Activated naive CD4-positive, alpha-beta T cell treated with anti-CD3 and anti-CD28 coated beads for 36 hours (primary cell): ENCODE measurements at regions not wholly inside any gene's neighbourhood (a gene's known extent, or its start where the extent isn't known, plus 50 kb on each side); places are given as distances from the start of the nearest gene placed in this dataset.
"Not testable (repeated sequence)": the region's sequence is repeated elsewhere in the genome, so short reads cannot be mapped to it uniquely, and the experiment has no call there.

Experiments
- CTCF ChIA-PET: fragments of 350-600 bp; sonication (Branson Sonifier 250); formaldehyde crosslinking; loops from one replicate; lab custom pipeline; 2021; ENCODE audit warnings: antibody characterized with exemption; lab: Charles Lee
- DNase-seq: peaks from one replicate; pipeline ENCODE4 v3.0.0-alpha.2; 2020
- H3K27ac Mint-ChIP-seq: one replicate; pipeline ENCODE4 v1.8.0; 2021; ENCODE audit warnings: mild to moderate bottlenecking, mixed read lengths
- H3K27me3 Mint-ChIP-seq: one replicate; pipeline ENCODE4 v1.8.0; 2021; ENCODE audit warnings: low read depth, mixed read lengths
- H3K36me3 Mint-ChIP-seq: one replicate; pipeline ENCODE4 v1.8.0; 2021; ENCODE audit warnings: low read depth, mixed read lengths
- H3K4me1 Mint-ChIP-seq: one replicate; pipeline ENCODE4 v1.8.0; 2021; ENCODE audit warnings: low read depth, mixed read lengths
- H3K4me3 Mint-ChIP-seq: one replicate; pipeline ENCODE4 v1.8.0; 2021; ENCODE audit warnings: mild to moderate bottlenecking, moderate library complexity, mixed read lengths
- H3K9me3 Mint-ChIP-seq: one replicate; pipeline ENCODE4 v1.8.0; 2021; ENCODE audit warnings: mixed read lengths
- intact Hi-C: fragments of 100-400 bp; cut with micrococcal nuclease; formaldehyde crosslinking; loops from one replicate; pipeline ENCODE4 v1.15.1; 2023

DNA sequence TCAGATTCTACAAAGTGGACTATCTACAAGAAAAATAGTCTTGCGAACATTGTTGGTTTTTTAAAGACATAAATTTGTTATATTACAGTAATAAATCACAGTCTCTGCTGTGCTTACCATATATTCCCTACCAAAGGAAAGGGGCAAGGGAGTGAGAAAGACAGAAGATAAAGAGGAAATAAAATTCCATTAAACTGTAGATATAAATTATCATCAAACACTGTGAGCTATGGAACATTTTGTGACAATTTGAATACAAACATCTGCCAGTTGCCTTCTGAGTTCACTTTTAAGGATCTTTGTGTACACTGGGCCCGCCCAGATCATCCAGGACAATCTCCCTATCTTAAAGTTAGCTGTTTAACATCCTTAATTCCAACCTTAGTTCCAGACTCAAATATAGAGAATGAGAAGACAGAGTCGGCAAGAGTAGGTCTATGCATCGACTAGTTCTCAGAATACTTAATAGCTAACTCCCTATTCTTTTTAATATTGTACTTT, 122.8 kb downstream of the NUFIP1 start:
- Mint-ChIP-seq H3K27ac (no peak overlapping the region), H3K9me3 (no peaks in the 10 kb centered on the region), H3K36me3 (no peaks in the 10 kb centered on the region), H3K4me3 (no peak overlapping the region), H3K27me3 (peaks cover 4% of the 10 kb centered on the region), H3K4me1 (no peaks in the 10 kb centered on the region)
- CTCF ChIA-PET: no interaction called here
- DNase-seq: no peak
- intact Hi-C loops: no loop called here

DNA sequence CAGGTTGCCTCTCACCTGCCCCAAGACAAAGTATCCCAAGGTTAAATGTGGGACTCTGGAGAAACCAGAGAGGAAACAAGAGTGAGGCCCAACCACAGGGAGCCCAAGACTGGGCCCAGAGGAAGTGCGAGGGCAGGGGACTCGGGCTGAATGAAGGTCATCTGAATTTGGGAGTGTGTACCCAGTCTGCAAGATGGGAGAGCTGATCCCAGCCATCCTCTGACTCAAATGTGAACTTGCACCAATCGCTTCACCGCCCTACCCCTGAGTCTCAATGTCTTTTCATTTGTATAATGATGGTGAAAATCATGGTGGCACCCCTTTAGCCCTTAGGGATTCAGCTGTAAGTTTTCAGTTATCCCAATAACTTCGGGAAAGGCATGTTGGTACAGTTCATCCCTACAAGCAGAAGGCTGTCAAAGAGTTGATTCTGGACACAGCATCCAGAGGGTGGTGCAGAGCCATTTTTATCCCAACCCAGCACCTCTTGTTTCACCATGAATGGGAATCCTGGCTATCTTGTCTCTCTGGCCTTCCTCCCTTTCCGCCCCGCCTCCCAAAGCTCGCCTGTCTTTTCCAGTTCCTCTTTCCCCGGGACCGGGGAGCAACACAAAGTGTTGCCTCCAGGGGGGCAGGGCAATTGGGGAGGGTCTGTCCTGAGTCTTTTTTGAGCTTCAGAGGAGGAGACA, 123.4 kb downstream of the NUFIP1 start:
- intact Hi-C loops: no loop called here
- CTCF ChIA-PET: no interaction called here
- no peaks in the 10 kb centered on the region for H3K9me3 Mint-ChIP-seq
- no peak overlapping the region for H3K4me3 Mint-ChIP-seq
- no peaks in the 10 kb centered on the region for H3K36me3 Mint-ChIP-seq
- DNase-seq: no peak
- H3K27ac Mint-ChIP-seq: no peak overlapping the region
- H3K27me3 Mint-ChIP-seq: peaks cover 4% of the 10 kb centered on the region
- H3K4me1 Mint-ChIP-seq: no peaks in the 10 kb centered on the region

DNA sequence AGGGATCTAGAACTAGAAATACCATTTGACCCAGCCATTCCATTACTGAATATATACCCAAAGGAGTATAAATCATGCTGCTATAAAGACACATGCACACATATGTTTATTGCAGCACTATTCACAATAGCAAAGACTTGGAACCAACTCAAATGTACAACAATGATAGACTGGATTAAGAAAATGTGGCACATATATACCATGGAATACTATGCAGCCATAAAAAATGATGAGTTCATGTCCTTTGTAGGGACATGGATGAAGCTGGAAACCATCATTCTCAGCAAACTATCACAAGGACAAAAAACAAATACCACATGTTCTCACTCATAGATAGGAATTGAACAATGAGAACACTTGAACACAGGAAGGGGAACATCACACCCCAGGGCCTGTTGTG, 125.6 kb downstream of the NUFIP1 start:
- H3K4me1 Mint-ChIP-seq, CTCF ChIA-PET, H3K27me3 Mint-ChIP-seq, H3K9me3 Mint-ChIP-seq, H3K4me3 Mint-ChIP-seq, H3K27ac Mint-ChIP-seq, intact Hi-C loops, DNase-seq, H3K36me3 Mint-ChIP-seq: not testable (repeated sequence)

DNA sequence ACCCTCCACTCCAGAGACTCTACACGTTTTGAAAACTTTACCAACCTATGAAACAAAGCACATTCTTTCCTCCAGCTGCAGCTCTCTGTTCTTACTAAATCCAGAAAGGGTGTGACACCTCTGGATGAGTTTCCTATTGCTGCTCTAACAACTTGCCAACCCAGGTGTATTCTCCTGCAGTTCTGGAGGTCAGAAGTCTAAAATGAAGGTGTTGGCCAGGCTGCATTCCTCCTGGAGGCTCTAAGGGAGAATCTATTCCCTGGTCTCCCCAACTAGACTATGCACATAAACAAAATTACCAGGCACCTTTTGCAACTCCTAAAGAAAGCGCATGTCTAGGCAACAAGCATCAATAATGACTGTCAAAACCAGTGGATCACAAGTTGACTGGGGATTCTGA, 128.8 kb downstream of the NUFIP1 start:
- no peak overlapping the region for H3K4me3 Mint-ChIP-seq
- H3K27ac Mint-ChIP-seq: no peak overlapping the region
- H3K36me3 Mint-ChIP-seq: no peaks in the 10 kb centered on the region
- H3K4me1 Mint-ChIP-seq: no peaks in the 10 kb centered on the region
- CTCF ChIA-PET: interaction anchor here (0.5 to 0.6 kb wide), 2 partner anchors 20 to 80 kb away, joined by 3 to 4 read pairs; no protein-coding TSS in a partner anchor
- no peaks in the 10 kb centered on the region for H3K9me3 Mint-ChIP-seq
- intact Hi-C loops: no loop called here
- DNase-seq: no peak
- H3K27me3 Mint-ChIP-seq: peaks cover 21% of the 10 kb centered on the region

DNA sequence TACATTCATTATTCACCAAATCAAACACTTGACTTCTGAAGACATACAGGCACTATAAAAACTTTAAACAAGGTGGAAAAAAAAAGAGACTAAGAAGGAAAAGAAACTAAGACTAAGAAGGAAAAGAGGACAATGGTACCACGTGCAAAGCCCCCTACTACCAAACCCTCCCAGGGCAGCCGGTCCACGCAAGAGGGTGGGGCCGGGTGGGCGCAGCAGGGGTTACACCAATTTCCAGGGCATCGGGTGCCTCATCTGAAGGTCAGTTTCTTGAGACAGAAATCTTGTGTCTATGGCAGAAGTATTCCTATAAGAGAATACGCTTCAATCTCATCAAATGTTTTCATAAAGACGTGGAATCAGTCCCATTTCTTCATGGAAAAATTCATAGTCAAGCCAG, 131.5 kb downstream of the NUFIP1 start:
- Mint-ChIP-seq H3K9me3 (no peaks in the 10 kb centered on the region), H3K27me3 (peaks cover 21% of the 10 kb centered on the region), H3K4me1 (no peaks in the 10 kb centered on the region), H3K4me3 (no peak overlapping the region), H3K36me3 (no peaks in the 10 kb centered on the region), H3K27ac (no peak overlapping the region)
- CTCF ChIA-PET: no interaction called here
- DNase-seq: no peak
- intact Hi-C loops: no loop called here

DNA sequence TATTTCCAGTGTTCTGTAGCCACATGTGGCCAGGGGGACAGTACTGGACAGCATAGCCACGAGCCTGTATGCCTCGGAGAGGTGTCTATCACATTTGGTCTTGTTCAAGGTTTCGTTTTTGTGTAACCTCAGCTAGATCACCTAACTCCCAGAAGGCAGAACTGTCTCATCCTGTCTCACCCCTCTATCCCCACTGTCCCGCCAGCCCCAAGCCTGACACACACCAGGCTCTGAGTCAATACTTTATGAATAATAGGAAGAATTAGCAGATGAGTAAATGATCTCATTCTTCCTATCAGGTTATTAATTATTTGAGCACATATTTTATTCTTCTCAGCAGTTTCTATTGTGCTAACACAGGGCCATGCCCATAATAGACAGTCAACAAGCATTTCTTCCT, 132.2 kb downstream of the NUFIP1 start:
- no peak overlapping the region for H3K4me3 Mint-ChIP-seq
- H3K27ac Mint-ChIP-seq: no peak overlapping the region
- no peak for DNase-seq
- no peaks in the 10 kb centered on the region for H3K9me3 Mint-ChIP-seq
- H3K36me3 Mint-ChIP-seq: no peaks in the 10 kb centered on the region
- CTCF ChIA-PET: interaction anchor here (0.6 kb wide), 1 partner anchor 307 kb away, joined by 3 read pairs; no protein-coding TSS in a partner anchor
- H3K27me3 Mint-ChIP-seq: peaks cover 18% of the 10 kb centered on the region
- H3K4me1 Mint-ChIP-seq: no peaks in the 10 kb centered on the region
- intact Hi-C loops: no loop called here

DNA sequence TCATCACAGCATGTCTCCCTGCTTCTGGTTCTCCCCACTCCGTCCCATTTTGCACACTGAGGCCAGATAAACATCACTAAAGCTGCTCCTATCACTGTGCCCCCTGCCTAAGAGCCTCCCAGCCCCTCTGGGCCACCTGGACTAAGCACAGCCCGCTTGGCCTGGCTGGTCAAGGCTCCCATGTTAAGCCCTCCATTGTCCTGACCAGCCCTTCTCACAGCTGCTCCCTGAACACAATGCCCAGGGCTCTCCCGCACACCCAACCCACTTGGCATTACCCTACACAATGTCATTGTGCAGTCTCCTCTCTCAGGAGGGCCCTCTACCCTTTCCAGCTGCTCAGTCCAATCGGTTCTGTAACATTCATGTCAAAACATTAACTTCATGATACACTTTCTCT, 133.4 kb downstream of the NUFIP1 start:
- no peaks in the 10 kb centered on the region for H3K4me1 Mint-ChIP-seq
- H3K4me3 Mint-ChIP-seq: no peak overlapping the region
- H3K36me3 Mint-ChIP-seq: no peaks in the 10 kb centered on the region
- no peak overlapping the region for H3K27ac Mint-ChIP-seq
- CTCF ChIA-PET: no interaction called here
- no peaks in the 10 kb centered on the region for H3K9me3 Mint-ChIP-seq
- DNase-seq: no peak
- peaks cover 16% of the 10 kb centered on the region for H3K27me3 Mint-ChIP-seq
- intact Hi-C loops: no loop called here

DNA sequence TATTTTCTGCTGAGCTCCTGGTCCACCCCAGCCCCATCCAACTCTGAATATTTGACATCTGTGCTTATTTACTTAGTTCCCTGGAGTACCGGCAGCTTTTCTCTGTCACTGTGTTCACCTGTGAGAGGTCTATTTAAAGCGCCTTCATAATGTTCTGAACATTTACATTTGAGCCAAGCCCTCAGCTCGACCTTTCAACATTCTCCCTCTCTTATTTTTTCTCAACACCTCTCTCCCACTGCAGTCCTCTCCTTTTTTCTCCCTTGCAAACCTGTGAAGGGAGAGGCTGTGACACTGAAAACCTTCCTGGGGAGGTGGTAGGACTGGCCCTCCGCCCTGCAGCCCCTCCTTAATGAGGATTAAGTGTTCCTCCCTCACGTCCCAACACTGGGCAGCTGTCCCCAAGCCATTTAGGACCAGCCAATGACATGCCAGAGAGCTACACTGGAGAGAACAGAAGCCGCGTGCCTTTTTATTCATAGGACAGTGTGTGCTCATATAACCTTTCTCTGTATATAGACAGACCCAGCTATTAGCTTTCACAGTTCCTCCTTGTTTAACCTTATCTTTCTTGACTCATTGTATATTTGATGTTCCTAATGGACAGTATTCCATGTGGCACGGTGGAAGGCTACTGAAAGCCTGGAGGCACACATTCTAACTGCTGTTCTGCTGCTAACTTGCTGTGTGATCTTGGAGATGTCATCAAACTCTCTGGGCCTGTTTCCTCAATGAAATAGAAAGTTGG, 134.8 kb downstream of the NUFIP1 start:
- no peaks in the 10 kb centered on the region for H3K4me1 Mint-ChIP-seq
- H3K4me3 Mint-ChIP-seq: no peak overlapping the region
- intact Hi-C loops: no loop called here

DNA sequence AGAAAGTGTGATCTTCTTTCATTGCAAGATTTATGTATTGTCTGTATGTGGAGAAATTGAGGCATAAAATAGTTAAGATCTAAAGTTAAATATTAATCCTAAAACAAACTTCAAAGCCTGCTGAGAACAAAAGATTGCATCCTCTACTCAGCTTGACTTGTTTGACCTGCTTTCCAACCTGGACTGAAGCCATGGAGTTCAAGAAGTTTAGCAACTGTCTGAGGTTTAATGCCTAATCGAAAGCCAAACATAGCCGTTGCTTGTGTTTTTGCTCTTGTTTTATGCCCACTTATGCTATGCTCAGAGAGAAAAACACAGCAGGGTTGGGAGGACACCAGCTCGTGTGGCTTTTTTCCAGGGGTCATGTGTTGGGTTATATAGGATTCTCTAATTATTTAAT, 135.6 kb downstream of the NUFIP1 start:
- no peaks in the 10 kb centered on the region for H3K4me1 Mint-ChIP-seq
- no peaks in the 10 kb centered on the region for H3K9me3 Mint-ChIP-seq
- intact Hi-C loops: no loop called here
- peaks cover 16% of the 10 kb centered on the region for H3K27me3 Mint-ChIP-seq
- H3K27ac Mint-ChIP-seq: no peak overlapping the region
- H3K4me3 Mint-ChIP-seq: no peak overlapping the region
- CTCF ChIA-PET: no interaction called here
- no peak for DNase-seq
- H3K36me3 Mint-ChIP-seq: no peaks in the 10 kb centered on the region

More for the DNA sequence above, 134.8 kb downstream of the NUFIP1 start:
- no peaks in the 10 kb centered on the region for H3K36me3 Mint-ChIP-seq
- peaks cover 16% of the 10 kb centered on the region for H3K27me3 Mint-ChIP-seq
- no peaks in the 10 kb centered on the region for H3K9me3 Mint-ChIP-seq
- DNase-seq: no peak
- no peak overlapping the region for H3K27ac Mint-ChIP-seq
- CTCF ChIA-PET: no interaction called here

DNA sequence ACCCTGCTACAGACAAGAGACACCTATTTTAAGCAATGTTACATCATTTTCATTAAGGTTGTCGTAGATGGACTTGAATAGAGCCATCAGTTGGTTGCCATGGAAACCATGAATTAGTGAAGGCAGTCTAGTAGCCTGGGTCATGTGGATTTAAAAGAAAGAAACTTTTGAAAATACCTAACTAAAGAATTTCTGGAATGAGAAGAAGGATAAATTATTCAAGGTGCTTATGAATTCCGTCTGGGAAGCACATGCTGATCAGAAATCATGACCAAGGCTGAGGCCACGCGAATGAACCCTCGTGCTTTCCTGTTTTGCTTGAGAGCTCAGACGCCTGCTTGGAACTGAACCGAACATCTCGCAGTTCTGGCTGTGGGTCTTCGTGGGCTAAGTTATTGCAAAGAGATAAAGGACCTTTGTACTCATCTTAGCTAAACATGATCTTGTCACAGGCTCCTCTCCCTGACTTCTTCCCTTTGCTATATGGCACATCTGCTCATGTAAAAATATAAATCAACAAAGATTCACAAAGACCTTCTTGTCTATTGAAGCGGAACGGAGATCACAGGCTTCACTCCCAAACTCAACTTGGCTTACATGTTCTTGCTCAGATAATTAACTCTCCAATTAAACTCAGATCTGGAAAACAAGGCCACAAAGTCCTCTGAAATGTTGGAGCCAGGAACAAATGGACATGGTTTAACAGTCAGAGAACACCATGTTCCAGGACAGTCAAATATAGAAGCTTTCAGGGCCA, 140.2 kb downstream of the NUFIP1 start:
- peaks cover 5% of the 10 kb centered on the region for H3K27me3 Mint-ChIP-seq
- no peaks in the 10 kb centered on the region for H3K9me3 Mint-ChIP-seq
- no peak overlapping the region for H3K27ac Mint-ChIP-seq
- no peaks in the 10 kb centered on the region for H3K4me1 Mint-ChIP-seq
- intact Hi-C loops: no loop called here
- H3K4me3 Mint-ChIP-seq: no peak overlapping the region
- DNase-seq: no peak
- CTCF ChIA-PET: interaction anchor here (0.5 to 1.2 kb wide), 3 partner anchors 7 to 344 kb away, joined by 3 read pairs; no protein-coding TSS in a partner anchor
- no peaks in the 10 kb centered on the region for H3K36me3 Mint-ChIP-seq

DNA sequence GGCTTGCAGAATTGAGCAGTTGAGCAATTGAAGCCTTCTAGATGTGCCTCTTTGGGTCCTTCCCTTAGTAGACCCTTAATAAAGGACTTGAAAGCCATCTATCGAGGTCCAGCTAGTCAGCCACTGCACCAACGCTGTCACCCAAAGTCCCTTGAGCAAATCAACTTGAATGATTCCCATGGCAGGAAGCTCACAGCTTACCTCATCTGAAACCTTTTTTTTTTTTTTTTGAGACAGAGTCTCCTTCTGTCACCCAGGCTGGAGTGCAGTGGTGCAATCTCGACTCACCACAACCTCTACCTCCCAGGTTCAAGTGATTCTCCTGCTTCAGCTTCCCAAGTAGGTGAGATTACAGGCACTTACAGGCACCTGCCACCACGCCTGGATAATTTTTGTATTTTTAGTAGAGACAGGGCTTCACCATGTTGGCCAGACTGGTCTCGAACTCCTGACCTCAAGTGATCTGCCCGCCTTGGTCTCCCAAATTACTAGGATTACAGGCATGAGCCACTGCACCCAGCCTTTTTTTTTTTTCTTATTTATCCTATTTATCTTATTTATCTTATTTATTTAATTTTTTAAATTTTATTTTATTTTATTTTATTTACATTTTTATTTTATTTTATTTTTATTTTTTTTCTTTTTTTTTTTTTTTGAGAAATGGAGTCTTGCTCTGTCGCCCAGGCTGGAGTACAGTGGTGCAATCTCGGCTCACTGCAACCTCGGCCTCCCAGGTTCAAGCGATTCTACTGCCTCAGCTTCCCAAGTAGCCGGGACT, 143.8 kb downstream of the NUFIP1 start:
- DNase-seq, H3K27ac Mint-ChIP-seq, H3K36me3 Mint-ChIP-seq, H3K4me3 Mint-ChIP-seq, H3K27me3 Mint-ChIP-seq, H3K4me1 Mint-ChIP-seq, intact Hi-C loops, H3K9me3 Mint-ChIP-seq: not testable (repeated sequence)
- CTCF ChIA-PET: interaction anchor here (0.7 kb wide), 1 partner anchor 209 kb away, joined by 3 read pairs; no protein-coding TSS in a partner anchor

DNA sequence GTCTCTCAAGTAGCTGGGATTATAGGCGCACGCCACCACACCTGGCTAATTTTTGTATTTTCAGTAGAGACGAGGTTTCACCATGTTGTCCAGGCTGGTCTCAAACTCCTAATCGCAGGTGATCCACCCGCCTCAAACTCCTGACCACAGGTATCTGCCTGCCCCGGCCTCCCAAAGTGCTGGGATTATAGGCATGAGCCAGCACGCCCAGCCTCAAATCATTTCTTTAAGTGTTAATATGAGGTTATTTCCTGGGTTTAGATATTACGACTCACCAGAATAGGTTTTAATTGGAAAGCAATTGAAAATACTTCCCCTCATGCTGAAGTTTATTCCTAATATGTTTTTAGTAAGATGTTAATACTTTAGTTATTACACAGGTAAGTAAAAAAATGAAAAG, 144.5 kb downstream of the NUFIP1 start:
- Mint-ChIP-seq H3K27ac (no peak overlapping the region), H3K4me1 (no peaks in the 10 kb centered on the region), H3K36me3 (no peaks in the 10 kb centered on the region), H3K27me3 (peaks cover 9% of the 10 kb centered on the region), H3K4me3 (no peak overlapping the region), H3K9me3 (no peaks in the 10 kb centered on the region)
- CTCF ChIA-PET: interaction anchor here (0.7 kb wide), 1 partner anchor 208 kb away, joined by 3 read pairs; no protein-coding TSS in a partner anchor
- intact Hi-C loops: no loop called here
- DNase-seq: no peak
